Liver (tissue), 3 donors: ENCODE measurements at regions not wholly inside any gene's neighbourhood (a gene's known extent, or its start where the extent isn't known, plus 50 kb on each side); places are given as distances from the start of the nearest gene placed in this dataset.

Source experiments
- EGR1 ChIP-seq, 2 donors: IDR thresholded peaks; 2 replicates each; pipeline ENCODE4 v1.6.1; 2016 to 2018; ENCODE audit warnings: antibody characterized with exemption in 2 of 2, low read depth in 2 of 2
- FOXA1 ChIP-seq: IDR thresholded peaks from 2 replicates; pipeline ENCODE4 v1.6.1; 2016; ENCODE audit warnings: antibody characterized with exemption
- GABPA ChIP-seq, 2 donors: IDR thresholded peaks in 1 of 2; conservative IDR thresholded peaks in 1 of 2; 2 replicates each; pipeline ENCODE4 v1.6.1; 2016; ENCODE audit warnings: antibody characterized with exemption in 2 of 2, mild to moderate bottlenecking in 1 of 2, moderate library complexity in 1 of 2
- HNF4G ChIP-seq: IDR thresholded peaks from 2 replicates; pipeline ENCODE4 v1.6.1; 2016; ENCODE audit warnings: antibody characterized with exemption
- RAD21 ChIP-seq, 2 donors: IDR thresholded peaks; 2 replicates each; pipeline ENCODE4 v1.6.1; 2016; ENCODE audit warnings: antibody characterized with exemption in 2 of 2, mild to moderate bottlenecking in 2 of 2
- REST ChIP-seq: IDR thresholded peaks from 2 replicates; pipeline ENCODE4 v1.6.1; 2016; ENCODE audit warnings: antibody characterized with exemption, mild to moderate bottlenecking
- TAF1 ChIP-seq: conservative IDR thresholded peaks from 2 replicates; pipeline ENCODE4 v1.6.1; 2016; ENCODE audit warnings: antibody characterized with exemption, mild to moderate bottlenecking
- YY1 ChIP-seq: IDR thresholded peaks from 2 replicates; pipeline ENCODE4 v1.6.1; 2016; ENCODE audit warnings: antibody characterized with exemption, mild to moderate bottlenecking
- TF ChIP-seq, protein P1 (sequence below): fragments of 150-350 bp; IDR thresholded peaks from 2 replicates; pipeline ENCODE4 v1.5.1; 2017; ENCODE audit warnings: improper control_type of control experiment, low read depth, low read length; ENCODE audit not compliant: missing input control
- TF ChIP-seq, protein P2 (sequence below): IDR thresholded peaks from 2 replicates; pipeline ENCODE4 v1.6.1; 2016; ENCODE audit warnings: antibody characterized with exemption
- TF ChIP-seq, protein P3 (sequence below): IDR thresholded peaks from 2 replicates; pipeline ENCODE4 v1.6.1; 2016; ENCODE audit warnings: antibody characterized with exemption
- donor health status: healthy.
- donor health status: healthy.

DNA sequence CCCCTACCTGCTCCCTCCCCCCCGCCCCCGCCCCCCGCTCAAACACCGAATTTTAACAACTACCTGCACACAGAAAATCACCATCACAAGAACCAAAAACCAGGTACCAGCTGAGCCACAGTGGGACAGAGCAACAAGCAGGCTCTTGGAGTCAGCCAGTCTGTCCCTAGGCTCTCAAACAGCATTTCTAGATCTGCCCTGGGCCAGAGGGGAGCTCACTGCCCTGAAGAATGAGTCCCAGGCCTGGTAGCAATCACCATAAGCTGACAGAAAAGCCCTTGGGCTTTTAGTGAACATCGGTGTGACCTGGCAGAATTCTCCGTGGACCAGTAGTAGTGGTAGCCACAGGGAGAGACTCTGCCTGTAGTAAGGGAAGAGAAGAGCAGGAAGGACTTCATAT is 58.3 kb downstream of the C11orf87 start:
- TF ChIP-seq, protein P1, sequence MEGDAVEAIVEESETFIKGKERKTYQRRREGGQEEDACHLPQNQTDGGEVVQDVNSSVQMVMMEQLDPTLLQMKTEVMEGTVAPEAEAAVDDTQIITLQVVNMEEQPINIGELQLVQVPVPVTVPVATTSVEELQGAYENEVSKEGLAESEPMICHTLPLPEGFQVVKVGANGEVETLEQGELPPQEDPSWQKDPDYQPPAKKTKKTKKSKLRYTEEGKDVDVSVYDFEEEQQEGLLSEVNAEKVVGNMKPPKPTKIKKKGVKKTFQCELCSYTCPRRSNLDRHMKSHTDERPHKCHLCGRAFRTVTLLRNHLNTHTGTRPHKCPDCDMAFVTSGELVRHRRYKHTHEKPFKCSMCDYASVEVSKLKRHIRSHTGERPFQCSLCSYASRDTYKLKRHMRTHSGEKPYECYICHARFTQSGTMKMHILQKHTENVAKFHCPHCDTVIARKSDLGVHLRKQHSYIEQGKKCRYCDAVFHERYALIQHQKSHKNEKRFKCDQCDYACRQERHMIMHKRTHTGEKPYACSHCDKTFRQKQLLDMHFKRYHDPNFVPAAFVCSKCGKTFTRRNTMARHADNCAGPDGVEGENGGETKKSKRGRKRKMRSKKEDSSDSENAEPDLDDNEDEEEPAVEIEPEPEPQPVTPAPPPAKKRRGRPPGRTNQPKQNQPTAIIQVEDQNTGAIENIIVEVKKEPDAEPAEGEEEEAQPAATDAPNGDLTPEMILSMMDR: no peak
- TF ChIP-seq RAD21 (IDR thresholded peaks at IDR 0.05) (no peak), GABPA (IDR thresholded peaks at IDR 0.05 in 1 of 2, conservative IDR thresholded peaks at IDR 0.05 in 1 of 2) (no peak), REST (no peak), EGR1 (IDR thresholded peaks at IDR 0.05; ENCODE audit: low read depth in 2 of 2) (no peak), TAF1 (no peak), HNF4G (no peak), YY1 (no peak), FOXA1 (no peak)
- TF ChIP-seq, protein P2, sequence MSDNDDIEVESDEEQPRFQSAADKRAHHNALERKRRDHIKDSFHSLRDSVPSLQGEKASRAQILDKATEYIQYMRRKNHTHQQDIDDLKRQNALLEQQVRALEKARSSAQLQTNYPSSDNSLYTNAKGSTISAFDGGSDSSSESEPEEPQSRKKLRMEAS: no peak
- TF ChIP-seq, protein P3, sequence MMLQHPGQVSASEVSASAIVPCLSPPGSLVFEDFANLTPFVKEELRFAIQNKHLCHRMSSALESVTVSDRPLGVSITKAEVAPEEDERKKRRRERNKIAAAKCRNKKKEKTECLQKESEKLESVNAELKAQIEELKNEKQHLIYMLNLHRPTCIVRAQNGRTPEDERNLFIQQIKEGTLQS: no peak
